Right kidney (tissue), 1 donor: ENCODE measurements at regions not wholly inside any gene's neighbourhood (a gene's known extent, or its start where the extent isn't known, plus 50 kb on each side); places are given as distances from the start of the nearest gene placed in this dataset.

Experiments used
- DNase-seq: peaks from one replicate; pipeline ENCODE4 v3.0.0-alpha.2; 2016

GRCh38 chr2:41936771-41937463 is 110.9 kb upstream of the PKDCC start:
- no peak for DNase-seq

DNA sequence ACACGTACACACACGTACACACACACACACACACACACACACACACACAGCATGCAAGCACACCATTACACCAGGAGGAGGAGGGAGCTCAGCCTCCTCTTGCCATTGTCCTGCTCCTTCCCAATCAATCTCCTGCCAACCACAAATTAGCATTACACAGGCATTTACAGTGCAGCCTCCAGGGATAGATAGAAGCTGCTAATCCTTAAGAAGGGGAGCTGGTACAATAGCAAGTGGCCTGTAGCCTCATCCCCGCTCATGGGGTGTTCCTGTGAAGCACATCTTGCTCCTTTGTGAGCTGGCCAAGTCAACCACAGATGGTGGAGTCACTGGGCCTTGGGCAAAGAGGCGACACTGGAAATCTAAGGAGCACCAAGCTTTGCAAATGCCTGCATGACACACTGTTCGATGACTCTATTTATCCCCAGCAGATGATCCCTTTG is 110.3 kb upstream of the PKDCC start:
- no peak for DNase-seq

DNA sequence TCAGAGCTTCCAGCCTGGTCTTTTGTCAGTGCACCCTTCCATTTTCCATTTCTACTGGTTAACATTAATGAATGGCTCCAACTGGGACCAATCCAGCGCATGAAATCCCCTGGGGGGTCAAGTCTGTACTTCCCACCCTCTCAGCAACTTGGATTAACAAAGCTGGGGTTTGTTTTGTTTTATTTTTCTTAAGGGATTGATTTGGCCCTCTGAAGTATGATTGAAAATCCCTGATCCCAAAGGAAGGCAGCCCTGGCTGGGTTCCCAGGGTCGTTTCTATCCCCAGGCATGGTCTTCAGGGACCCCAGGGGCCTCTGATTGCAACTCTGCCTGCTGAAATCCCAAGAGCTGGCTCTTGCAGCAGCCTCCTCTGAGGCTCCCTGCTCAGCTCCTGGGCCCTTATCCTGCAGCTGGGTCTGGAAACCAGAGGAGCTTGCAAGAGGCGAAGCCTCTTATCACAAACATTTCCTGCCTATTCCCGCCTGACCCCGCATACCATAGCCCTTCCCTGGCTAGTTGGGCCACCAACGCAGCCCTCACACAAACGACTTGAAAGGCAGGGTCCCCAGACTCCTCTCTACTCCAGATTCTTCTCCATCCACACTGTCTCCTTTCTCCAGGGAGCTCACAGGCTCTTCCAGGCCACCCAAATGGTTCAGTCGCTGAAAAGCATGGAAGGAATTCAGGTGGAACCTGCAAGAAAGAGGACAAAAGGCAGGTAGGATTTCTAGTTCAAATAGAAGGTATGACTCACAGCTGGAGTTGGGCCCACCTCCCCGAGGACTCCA is 109.7 kb upstream of the PKDCC start:
- DNase-seq: no peak

GRCh38 chr2:41940060-41940744 is 107.6 kb upstream of the PKDCC start:
- no peak for DNase-seq

- no peak for DNase-seq
These were observed 107.1 kb upstream of the PKDCC start for GRCh38 chr2:41940745-41941063.

- DNase-seq: no peak
These were observed 106.0 kb upstream of the PKDCC start for GRCh38 chr2:41941831-41942230.

GRCh38 chr2:41942278-41942677 is 105.5 kb upstream of the PKDCC start:
- DNase-seq: no peak

- DNase-seq: no peak
These were observed 104.7 kb upstream of the PKDCC start for GRCh38 chr2:41943159-41943558.

- no peak for DNase-seq
These were observed 103.5 kb upstream of the PKDCC start for GRCh38 chr2:41944220-41944880.

GRCh38 chr2:41947701-41948396 is 100.0 kb upstream of the PKDCC start:
- DNase-seq: no peak

- DNase-seq: no peak
These were observed 99.4 kb upstream of the PKDCC start for GRCh38 chr2:41948397-41948763.

DNA sequence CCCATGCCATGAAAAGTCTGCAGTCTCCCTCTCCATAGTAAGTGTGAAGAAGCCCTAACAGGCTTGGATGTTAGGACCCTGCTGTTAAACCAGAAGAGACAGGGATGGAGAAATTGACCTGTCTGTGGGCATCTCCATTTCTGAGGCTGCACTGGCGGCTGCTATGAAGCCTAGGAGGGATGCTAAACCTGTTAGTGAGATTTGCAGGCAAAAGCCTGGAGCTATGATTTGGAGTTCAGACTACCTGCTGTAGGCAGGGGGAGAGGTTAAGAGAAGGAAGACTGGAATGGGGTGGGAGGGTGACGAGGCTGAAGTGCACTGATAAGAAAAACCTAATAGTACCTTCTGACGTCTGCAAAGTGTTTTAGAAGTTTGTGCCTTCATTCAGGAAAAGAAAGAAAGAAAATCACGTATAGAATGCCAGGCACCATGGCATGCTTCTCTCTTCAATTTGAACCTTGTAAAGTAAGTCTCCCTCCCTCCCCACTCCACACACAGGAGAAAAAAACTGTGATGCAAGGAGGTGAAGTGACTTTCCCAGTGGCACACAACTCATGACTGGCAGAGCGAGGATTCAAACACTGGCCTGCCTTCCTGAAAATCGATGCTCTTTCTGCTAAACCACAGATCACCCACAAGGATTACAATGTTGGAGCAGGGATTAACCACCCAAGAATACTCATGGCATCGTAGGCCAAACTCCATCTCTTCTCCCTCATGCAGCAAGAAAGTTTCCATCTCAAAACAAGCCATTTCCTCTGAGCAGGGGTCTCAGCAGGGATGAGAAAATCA is 98.5 kb upstream of the PKDCC start:
- DNase-seq: no peak

DNA sequence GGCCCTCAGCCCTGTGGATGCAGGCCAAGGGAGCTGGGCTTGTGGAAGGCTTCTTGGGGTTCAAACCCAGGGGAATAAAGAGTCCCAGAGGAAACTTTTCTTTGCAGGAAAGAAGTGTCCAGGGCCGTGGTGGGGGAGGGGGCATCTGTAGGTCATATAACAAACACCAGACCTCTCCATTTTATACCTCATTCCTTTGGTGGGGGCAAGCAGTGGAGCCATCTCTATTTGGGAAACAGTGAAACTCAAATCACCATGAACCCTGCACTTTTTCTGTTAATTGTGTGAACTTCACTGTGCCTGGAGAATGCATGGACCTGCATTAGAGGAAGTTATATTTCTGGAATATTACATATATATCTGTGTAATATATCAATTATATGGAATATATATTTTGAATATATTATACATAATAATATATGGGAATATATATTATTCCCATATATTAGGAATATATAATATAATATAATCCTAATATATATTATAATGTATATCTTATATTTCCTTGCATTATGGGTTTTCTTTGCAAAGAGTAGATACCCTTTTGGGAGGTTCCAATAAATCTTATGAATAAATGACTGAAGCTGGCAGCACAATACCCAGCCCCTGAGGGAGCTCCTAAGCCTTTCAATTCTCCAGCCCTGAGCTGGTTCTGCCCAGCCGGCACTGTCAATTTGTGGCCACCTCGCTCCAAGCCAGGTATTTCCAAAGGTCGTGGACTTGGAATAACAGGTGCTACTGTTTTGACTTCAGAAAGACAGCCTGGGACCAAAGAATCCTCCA is 97.7 kb upstream of the PKDCC start:
- DNase-seq: no peak

- no peak for DNase-seq
These were observed 97.2 kb upstream of the PKDCC start for GRCh38 chr2:41950666-41950960.

DNA sequence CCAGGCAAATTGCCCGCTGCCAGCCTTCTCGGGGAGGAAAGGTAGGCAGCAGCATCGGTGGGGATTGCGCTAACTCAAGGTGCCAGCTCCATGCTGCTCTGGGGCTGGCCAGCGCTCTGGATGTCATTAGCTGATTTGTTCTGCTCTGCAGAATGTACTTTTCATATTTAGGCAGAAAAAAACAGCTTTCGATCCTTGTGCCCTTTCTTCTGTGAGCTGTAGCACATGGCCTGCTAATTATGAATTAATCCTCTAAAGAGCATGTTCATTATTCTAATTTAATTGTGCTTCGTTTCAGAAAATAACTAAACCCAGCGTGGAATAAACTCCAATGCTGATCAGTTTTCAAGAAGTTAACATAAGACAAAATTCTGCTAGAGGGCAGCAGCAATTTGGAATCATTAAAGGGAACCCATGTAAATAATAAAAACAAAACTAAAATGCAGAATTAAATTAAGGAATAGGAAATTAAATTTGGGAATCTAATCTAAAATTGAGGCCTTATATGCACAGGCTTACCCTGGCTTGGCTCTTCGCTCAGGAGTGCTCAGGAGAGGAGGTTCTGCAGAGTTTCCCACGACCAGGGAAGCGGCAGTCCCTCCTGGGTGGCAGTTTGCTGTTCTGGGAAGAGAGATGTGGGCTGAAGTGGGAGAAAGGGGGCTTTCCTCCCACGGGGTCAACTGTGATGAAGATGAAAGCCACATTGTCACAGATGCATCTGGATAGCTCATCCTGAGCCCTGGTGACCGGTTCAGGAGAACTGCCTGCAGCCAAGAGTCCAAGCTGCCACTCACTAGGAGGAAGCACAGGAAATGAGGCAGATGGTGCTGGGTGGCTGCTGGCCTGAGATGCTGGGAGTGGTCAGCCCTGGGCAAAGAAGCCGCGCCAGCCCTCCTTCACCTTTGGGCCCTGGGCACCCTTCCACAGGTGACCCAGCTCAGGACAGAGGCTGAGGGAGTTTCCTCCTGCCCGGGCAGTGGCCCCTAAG is 93.2 kb upstream of the PKDCC start:
- peak; percentile 13 for DNase-seq

DNA sequence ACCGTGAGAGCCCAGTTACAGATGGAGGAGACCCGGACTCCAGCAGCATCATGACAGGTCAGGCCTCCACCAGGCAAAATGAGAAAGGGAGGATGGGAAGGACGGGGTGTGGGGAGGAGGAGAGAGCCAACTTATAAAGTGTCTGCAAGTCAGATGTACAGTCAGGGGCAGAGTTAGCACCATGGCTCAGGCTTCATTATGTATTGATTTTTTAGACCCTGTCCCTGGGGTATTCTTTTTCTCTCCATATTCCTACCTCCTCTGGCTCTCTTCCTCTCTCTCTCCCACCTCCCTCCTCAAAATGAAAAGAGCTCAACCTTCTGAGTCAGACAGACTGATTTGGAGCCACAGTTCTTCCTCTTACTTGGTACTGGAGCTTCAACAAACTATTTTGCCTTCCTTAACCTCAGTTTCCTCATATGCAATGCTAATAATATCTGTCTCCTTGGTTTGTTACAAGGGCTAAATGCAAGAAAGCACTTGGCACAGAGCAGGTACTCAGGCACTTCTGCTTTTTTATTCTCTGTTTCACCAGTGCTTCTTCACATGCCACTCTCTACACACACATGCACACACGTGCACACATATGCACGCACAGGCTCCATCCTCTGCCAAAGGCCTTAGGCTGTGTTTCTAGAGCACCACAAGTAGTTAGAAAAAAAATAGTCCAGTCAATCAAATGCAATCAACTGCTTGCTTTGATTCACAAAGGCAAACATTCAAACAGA is 92.3 kb upstream of the PKDCC start:
- DNase-seq: peak; percentile 1

GRCh38 chr2:41957431-41957830 is 90.4 kb upstream of the PKDCC start:
- no peak for DNase-seq

DNA sequence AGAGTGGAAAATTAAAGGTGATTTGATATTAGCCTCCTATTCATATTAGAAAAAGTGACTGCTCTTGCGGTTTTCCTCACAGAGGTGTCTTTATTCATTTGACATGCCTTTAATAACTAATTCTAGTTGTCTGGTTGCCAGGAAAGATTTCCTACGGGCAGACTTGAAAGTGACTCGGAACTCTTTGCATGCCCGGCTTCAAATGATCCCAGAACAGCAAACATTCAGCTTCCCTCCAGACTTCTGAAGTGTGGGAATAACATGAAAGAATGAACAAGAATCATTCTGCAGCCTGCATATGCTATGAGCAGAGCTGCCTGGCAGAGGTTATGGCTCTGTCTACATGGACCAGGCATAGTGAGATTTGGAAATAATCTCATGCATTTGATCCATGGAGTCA is 89.6 kb upstream of the PKDCC start:
- peak; percentile 11 for DNase-seq

- no peak for DNase-seq
These were observed 89.0 kb upstream of the PKDCC start for GRCh38 chr2:41958775-41959174.
